ENCODE measurements at regions not wholly inside any gene's neighbourhood (a gene's known extent, or its start where the extent isn't known, plus 50 kb on each side); places are given as distances from the start of the nearest gene placed in this dataset.

GRCh38 chr6:101178748-101179147 is 214.8 kb upstream of the GRIK2 start:
- no peak for TF ChIP-seq POLR2AphosphoS5 (IDR thresholded peaks at IDR 0.05)
- TF ChIP-seq CTCF (IDR thresholded peaks at IDR 0.05), result no peak
- no peak for TF ChIP-seq EP300 (IDR thresholded peaks at IDR 0.05)
